ENCODE measurements at regions not wholly inside any gene's neighbourhood (a gene's known extent, or its start where the extent isn't known, plus 50 kb on each side); places are given as distances from the start of the nearest gene placed in this dataset.

DNA sequence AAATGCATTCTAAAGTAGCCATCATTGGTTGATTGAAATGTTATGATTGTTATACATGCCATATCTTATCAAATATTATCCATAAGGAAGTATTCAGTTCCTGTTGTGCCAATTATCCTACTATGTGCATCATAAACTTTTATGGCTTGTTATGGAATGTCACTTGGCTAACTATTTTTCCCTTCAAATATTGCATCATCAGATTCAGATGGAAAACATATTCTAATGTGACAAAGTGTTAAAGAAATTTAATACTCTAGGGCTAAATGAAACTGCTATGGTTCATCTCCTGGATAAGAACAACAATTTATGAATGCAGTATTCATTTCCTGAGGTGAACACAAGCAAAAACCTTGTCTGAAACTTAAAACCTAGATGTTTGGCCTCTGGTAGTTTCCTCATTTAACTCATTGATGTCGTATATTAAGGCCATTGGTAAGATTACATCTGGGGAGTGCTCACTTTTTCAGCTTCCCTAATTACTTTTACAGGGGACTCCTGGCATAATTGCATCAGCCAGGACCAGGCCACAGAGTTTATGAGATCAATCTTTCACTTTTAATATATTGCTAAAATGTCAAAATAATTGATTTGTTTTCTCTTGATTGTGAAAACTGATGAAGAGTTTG is 134.9 kb upstream of the CEP162 start:
- TF ChIP-seq POLR2A (IDR thresholded peaks at IDR 0.05; ENCODE audit: low read depth, low read length) (no peak), POLR2AphosphoS5 (IDR thresholded peaks at IDR 0.05; ENCODE audit: low read depth, low read length) (no peak)
